ENCODE measurements at regions not wholly inside any gene's neighbourhood (a gene's known extent, or its start where the extent isn't known, plus 50 kb on each side); places are given as distances from the start of the nearest gene placed in this dataset.
"Not testable (repeated sequence)": the region's sequence is repeated elsewhere in the genome, so short reads cannot be mapped to it uniquely, and the experiment has no call there.

DNA sequence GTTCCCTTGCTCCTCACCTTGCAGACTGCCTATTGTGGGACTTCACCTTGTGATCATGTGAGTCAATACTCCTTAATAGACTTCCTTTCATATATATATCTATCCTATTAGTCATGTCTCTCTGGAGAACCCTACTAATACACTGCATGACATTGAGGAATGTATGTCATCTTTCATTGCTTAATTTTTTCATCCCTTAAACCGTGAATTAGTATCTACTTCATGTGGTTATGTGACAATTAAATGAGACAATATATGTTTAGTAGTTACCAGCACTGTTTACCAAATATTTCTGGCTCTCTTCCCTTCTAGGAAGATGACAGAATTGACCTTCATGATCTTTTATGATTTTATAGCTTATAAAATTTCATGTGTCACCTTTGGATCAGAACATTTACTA lies 759.5 kb downstream of the GRXCR1 start:
- no peak overlapping the region for H3K27ac ChIP-seq
- TF ChIP-seq, protein P1, sequence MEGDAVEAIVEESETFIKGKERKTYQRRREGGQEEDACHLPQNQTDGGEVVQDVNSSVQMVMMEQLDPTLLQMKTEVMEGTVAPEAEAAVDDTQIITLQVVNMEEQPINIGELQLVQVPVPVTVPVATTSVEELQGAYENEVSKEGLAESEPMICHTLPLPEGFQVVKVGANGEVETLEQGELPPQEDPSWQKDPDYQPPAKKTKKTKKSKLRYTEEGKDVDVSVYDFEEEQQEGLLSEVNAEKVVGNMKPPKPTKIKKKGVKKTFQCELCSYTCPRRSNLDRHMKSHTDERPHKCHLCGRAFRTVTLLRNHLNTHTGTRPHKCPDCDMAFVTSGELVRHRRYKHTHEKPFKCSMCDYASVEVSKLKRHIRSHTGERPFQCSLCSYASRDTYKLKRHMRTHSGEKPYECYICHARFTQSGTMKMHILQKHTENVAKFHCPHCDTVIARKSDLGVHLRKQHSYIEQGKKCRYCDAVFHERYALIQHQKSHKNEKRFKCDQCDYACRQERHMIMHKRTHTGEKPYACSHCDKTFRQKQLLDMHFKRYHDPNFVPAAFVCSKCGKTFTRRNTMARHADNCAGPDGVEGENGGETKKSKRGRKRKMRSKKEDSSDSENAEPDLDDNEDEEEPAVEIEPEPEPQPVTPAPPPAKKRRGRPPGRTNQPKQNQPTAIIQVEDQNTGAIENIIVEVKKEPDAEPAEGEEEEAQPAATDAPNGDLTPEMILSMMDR (IDR thresholded peaks at IDR 0.05): no peak
- DNase-seq (ENCODE audit: low spot score): no peak

GRCh38 chr4:43659547-43659946 lies 767.0 kb downstream of the GRXCR1 start:
- H3K27ac ChIP-seq; H3K4me3 ChIP-seq; DNase-seq (ENCODE audit: low spot score): not testable (repeated sequence)

More for the DNA sequence above, 759.5 kb downstream of the GRXCR1 start:
- no peak overlapping the region for H3K4me3 ChIP-seq

DNA sequence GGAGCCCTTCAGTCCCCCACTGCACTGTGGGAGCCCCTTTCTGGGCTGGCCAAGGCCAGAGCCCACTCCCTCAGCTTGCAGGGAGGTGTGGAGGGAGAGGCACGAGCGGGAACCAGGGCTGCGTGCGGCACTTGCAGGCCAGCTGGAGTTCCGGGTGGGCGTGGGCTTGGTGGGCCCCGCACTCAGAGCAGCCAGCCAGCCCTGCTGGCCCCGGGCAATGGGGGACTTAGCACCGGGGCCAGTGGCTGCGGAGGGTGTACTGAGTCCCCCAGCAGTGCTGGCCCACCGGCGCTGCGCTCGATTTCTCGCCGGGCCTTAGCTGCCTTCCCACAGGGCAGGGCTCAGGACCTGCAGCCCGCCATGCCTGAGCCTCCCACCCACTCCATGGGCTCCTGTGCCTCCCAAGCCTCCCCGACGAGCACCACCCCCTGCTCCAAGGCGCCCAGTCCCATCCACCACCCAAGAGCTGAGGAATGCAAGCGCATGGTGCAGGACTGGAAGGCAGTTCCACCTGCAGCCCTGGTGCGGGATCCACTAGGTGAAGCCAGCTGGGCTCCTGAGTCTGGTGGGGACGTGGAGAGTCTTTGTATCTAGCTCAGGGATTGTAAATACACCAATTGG lies 776.2 kb downstream of the KCTD8 start:
- not testable (repeated sequence) for H3K27ac ChIP-seq; H3K4me3 ChIP-seq; DNase-seq (ENCODE audit: low spot score)

DNA sequence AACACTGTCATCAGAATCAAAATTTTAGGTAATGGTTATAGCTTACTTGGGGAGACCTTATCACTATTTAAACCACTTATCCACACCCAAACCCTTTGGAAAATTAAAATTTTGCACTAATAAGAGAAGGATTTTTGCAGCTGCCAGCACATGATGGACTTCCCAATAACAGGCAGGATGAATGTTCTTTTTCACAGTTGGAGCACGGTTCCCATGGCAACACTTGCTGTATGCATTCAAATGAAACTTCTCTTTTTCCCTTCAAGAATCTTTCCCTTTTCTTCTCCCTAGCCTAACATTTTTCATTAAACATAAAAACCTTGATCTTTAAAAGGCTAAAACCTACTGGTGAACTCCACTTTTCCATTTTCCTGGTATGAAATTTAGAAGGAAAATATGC lies 768.2 kb downstream of the KCTD8 start:
- no peak for DNase-seq (ENCODE audit: low spot score)
- Histone ChIP-seq H3K4me3 (no peak overlapping the region), H3K27ac (no peak overlapping the region)
- TF ChIP-seq, protein P1 (IDR thresholded peaks at IDR 0.05): no peak

DNA sequence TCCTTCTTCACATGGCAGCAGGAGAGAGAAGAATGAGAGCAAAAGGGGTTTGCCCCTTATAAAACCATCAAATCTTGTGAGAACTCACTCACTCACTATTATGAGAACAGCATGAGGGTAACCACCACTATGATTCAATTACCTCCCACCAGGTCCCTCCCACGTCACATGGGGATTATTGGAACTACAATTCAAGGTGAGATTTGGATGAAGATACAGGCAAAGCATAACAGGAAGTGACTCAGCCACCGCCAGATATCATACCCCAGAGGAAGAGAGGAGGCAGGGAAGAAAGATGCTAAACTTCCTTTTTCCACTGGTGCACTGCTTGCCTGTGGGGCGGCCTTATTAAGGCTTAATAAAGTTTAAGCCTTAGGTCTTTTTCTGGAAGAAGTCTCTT lies 766.1 kb downstream of the KCTD8 start:
- no peak overlapping the region for H3K27ac ChIP-seq
- no peak overlapping the region for H3K4me3 ChIP-seq
- TF ChIP-seq, protein P1 (IDR thresholded peaks at IDR 0.05): no peak
- DNase-seq (ENCODE audit: low spot score): no peak

DNA sequence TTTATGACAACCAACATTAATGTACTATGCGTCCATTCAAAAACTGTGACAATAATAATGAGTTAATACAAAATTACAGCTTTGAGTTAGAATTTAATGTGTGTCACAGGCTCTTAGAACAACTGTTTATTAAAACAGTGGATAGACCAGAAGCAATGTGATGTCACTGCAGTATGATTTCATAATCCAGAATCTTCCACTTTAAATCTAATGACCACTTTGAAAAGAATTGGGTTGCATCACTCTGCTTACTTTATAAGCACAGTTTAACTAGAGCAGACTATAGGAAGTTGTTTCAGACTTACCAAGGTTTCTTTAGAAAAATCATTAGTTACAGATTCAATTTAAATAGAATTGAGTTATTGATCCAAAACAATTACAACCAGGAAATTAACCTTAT lies 758.5 kb downstream of the KCTD8 start:
- Histone ChIP-seq H3K4me3 (no peak overlapping the region), H3K27ac (no peak overlapping the region)
- DNase-seq (ENCODE audit: low spot score): no peak
- TF ChIP-seq, protein P1 (IDR thresholded peaks at IDR 0.05): no peak

- DNase-seq (ENCODE audit: low spot score): no peak
- Histone ChIP-seq H3K27ac (no peak overlapping the region), H3K4me3 (no peak overlapping the region)
- TF ChIP-seq, protein P1 (IDR thresholded peaks at IDR 0.05): no peak
These were observed 754.7 kb downstream of the KCTD8 start for GRCh38 chr4:43693876-43694275.

DNA sequence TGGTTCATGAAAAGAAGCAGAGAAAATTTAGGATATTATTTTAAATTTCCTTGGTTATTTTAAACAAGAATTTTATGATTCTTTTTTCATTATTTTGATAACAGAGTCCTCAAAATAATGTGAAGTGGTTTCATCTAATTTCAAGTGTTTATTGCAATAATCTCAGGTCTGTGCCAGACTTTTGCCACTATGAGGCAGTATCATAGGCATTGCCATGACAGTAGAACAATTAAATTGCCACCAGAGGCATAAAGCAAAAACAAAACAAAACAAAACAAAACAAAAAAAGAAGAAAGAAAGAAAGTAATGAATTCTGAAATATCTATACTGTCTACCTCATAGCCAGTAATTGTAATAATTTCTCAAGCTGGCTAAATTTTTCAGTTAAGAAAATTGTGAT lies 739.2 kb downstream of the KCTD8 start:
- TF ChIP-seq, protein P1 (IDR thresholded peaks at IDR 0.05): no peak
- H3K27ac ChIP-seq: no peak overlapping the region
- no peak for DNase-seq (ENCODE audit: low spot score)
- H3K4me3 ChIP-seq: no peak overlapping the region

Measured in coronary artery (tissue), 2 donors.